DND-41 (cell line): ENCODE measurements at regions not wholly inside any gene's neighbourhood (a gene's known extent, or its start where the extent isn't known, plus 50 kb on each side); places are given as distances from the start of the nearest gene placed in this dataset.

Experiments
- CTCF ChIP-seq: IDR thresholded peaks from 2 replicates; pipeline ENCODE4 v1.5.1; 2012; ENCODE audit warnings: borderline replicate concordance, low read length, moderate library complexity, mild to moderate bottlenecking; ENCODE audit not compliant: poor library complexity, severe bottlenecking; ENCODE audit errors: extremely low read depth
- EZH2 ChIP-seq: IDR thresholded peaks from 3 replicates; pipeline ENCODE4 v1.6.1; 2012; ENCODE audit warnings: borderline replicate concordance, low read depth, mild to moderate bottlenecking, moderate library complexity, low read length, inconsistent platforms; ENCODE audit not compliant: severe bottlenecking

DNA sequence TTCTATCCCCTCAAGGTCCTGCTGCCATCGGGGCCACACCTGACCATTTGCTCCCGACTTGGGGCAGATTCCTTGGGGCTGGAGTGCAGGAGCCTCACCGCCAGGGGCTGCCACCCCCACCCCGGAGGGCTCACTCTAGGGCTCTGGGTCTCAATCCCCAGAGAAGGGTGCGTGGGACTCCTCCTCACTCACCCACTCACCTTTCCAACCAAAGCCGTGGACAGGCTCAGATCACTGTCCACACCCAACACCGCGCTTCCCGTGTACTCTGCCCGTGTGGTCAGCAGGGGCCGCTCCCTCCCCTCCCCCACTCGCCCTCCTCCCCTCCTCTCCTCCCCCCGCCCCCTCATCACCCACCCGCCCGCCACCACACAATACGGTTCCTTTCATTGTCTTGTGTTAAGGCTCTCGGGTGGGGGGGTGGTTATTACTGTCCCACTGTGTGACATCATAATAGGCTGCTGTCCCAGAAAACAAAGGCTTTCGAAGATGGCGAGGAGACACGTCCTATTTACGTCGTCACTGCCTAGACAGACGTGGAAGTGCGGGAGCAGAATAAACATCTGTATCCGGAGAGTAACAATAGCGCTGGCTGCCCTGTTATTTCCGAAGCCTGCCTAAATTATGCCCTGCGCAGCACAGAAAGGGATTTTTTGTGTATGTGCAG is 85.8 kb downstream of the YTHDF1 start:
- TF ChIP-seq CTCF = no peak
- no peak for TF ChIP-seq EZH2
